K562 (cell line): ENCODE measurements at regions not wholly inside any gene's neighbourhood (a gene's known extent, or its start where the extent isn't known, plus 50 kb on each side); places are given as distances from the start of the nearest gene placed in this dataset.

ENCODE experiments used
- ATAC-seq: fragments of 200-7000 bp; cut with Tn5 transposase; 3 replicates; pipeline ENCODE4 v1.9.1; 2020; ENCODE audit warnings: moderate library complexity
- BruUV-seq: library from RNA; stranded (reverse); fragments of 400-500 nt; replicated peaks from 2 replicates; lab custom pipeline; 2021; lab: Mats Ljungman, UMichigan
- CTCF ChIA-PET: fragments of 300-600 bp; formaldehyde crosslinking; extraction: SDS; loops from one replicate; lab custom pipeline; 2021; ENCODE audit warnings: low intra/inter-chr PET ratio; lab: Yijun Ruan, JAX
- POLR2A ChIA-PET: fragments of 300-600, 350-650 bp; sonication (Branson Sonifier 250); formaldehyde crosslinking; extraction: SDS; loops from one replicate; lab custom pipeline; 2021; ENCODE audit warnings: antibody characterized with exemption, inconsistent platforms; lab: Yijun Ruan, JAX
- DNase-seq, 4 experiments: peaks; one replicate each; pipeline versions ENCODE4 v3.0.0 to v3.0.0-alpha.2; 2011 to 2018; ENCODE audit warnings: low spot score in 3 of 4, mixed read lengths in 3 of 4; ENCODE audit errors: extremely low read depth in 1 of 4
- FAIRE-seq: peaks from 2 replicates; lab custom pipeline; 2011; peaks lifted over from hg19 to GRCh38; lab: Jason Lieb, UNC
- H2AFZ ChIP-seq: 2 replicates; pipeline ENCODE4 v1.6.0; 2011; ENCODE audit warnings: low read depth, low read length, control low read depth, inconsistent platforms
- H3K27ac ChIP-seq: fragments of 200-600 bp; 3 replicates; pipeline ENCODE4 v1.8.0; 2011; ENCODE audit warnings: low read depth, mild to moderate bottlenecking, control low read depth, inconsistent platforms, low read length, moderate library complexity, mixed read lengths; ENCODE audit errors: extremely low read depth
- H3K27me3 ChIP-seq, 2 experiments: fragments of 300-600 bp in 1 of 2; 2 replicates in 1 of 2; 3 replicates in 1 of 2; pipeline versions ENCODE4 v1.6.0 to v1.8.0; 2011; ENCODE audit warnings: inconsistent platforms in 2 of 2, low read length in 2 of 2, mild to moderate bottlenecking in 1 of 2, mixed read lengths in 1 of 2, moderate library complexity in 1 of 2; ENCODE audit not compliant: control insufficient read depth in 2 of 2, insufficient read depth in 2 of 2
- H3K36me3 ChIP-seq: fragments of 300-600 bp; 3 replicates; pipeline ENCODE4 v1.8.0; 2011; ENCODE audit warnings: mild to moderate bottlenecking, low read length, inconsistent platforms; ENCODE audit not compliant: control insufficient read depth, insufficient read depth
- H3K4me1 ChIP-seq, 2 experiments: fragments of 200-600 bp in 1 of 2; replicated peaks in 1 of 2; 2 replicates in 1 of 2; 3 replicates in 1 of 2; pipeline versions ENCODE4 v1.5.1 to v1.8.0; 2011; ENCODE audit warnings: inconsistent platforms in 2 of 2, low read length in 2 of 2, mild to moderate bottlenecking in 1 of 2, mixed read lengths in 1 of 2, moderate library complexity in 1 of 2; ENCODE audit not compliant: control insufficient read depth in 2 of 2, insufficient read depth in 2 of 2
- H3K4me2 ChIP-seq: 2 replicates; pipeline ENCODE4 v1.6.1; 2011; ENCODE audit warnings: low read length, control low read depth, inconsistent platforms, mixed read lengths; ENCODE audit not compliant: insufficient read depth
- H3K4me3 ChIP-seq: fragments of 200-600 bp; sonication (generic), shearing (Covaris generic); 2 replicates; pipeline ENCODE4 v1.5.1; 2016; ENCODE audit warnings: control low read depth, inconsistent platforms
- H3K79me2 ChIP-seq: fragments of 200-600 bp; 3 replicates; pipeline ENCODE4 v1.8.0; 2011; ENCODE audit warnings: low read length, inconsistent platforms; ENCODE audit not compliant: control insufficient read depth, insufficient read depth
- H3K9ac ChIP-seq, 2 experiments: 2 replicates each; pipeline versions ENCODE4 v1.6.0 to v1.6.1; 2011; ENCODE audit warnings: low read depth in 2 of 2, low read length in 2 of 2, control low read depth in 1 of 2, inconsistent platforms in 1 of 2, mild to moderate bottlenecking in 1 of 2, mixed read lengths in 1 of 2; ENCODE audit not compliant: insufficient read depth in 1 of 2
- H3K9me1 ChIP-seq: one replicate; pipeline ENCODE4 v1.6.0; 2011; ENCODE audit warnings: inconsistent platforms, mild to moderate bottlenecking, low read length, moderate library complexity; ENCODE audit not compliant: control insufficient read depth, insufficient read depth
- H3K9me3 ChIP-seq: replicated peaks from 2 replicates; pipeline ENCODE4 v1.5.1; 2011; ENCODE audit warnings: low read depth, low read length, inconsistent platforms; ENCODE audit not compliant: control insufficient read depth, insufficient read depth
- H4K20me1 ChIP-seq: replicated peaks from 2 replicates; pipeline ENCODE4 v1.6.1; 2011; ENCODE audit warnings: low read length, inconsistent platforms, mixed read lengths; ENCODE audit not compliant: control insufficient read depth, insufficient read depth
- CC2D1A ChIP-seq: fragments of 450-650 bp; IDR thresholded peaks from 2 replicates; pipeline ENCODE4 v1.6.1; 2017; ENCODE audit warnings: mild to moderate bottlenecking
- SOX6 ChIP-seq: fragments of 450-650 bp; IDR thresholded peaks from 2 replicates; pipeline ENCODE4 v1.6.1; 2014; ENCODE audit warnings: mild to moderate bottlenecking
- YY1 ChIP-seq, 3 experiments: IDR thresholded peaks; 2 replicates each; pipeline ENCODE4 v1.6.1; 2011; ENCODE audit warnings: low read length in 2 of 3, mild to moderate bottlenecking in 2 of 3, moderate library complexity in 2 of 3, borderline replicate concordance in 1 of 3, control low read depth in 1 of 3, low read depth in 1 of 3; ENCODE audit not compliant: insufficient read depth in 3 of 3, insufficient replicate concordance in 2 of 3, control insufficient read depth in 1 of 3, insufficient read length in 1 of 3; ENCODE audit errors: extremely low read depth in 1 of 3
- WGBS: fragments of 100-300 bp; shearing (Covaris generic); methylation state at CpG from one replicate; pipeline ENCODE4 v1.1.6; 2016; ENCODE audit warnings: low coverage, mixed read lengths; ENCODE audit not compliant: insufficient coverage; ENCODE audit errors: missing lambda C conversion rate; 5-methylcytosine and 5-hydroxymethylcytosine counted together
- in situ Hi-C: fragments of 300-500 bp; cut with MboI; formaldehyde crosslinking; loops from 4 replicates; pipeline ENCODE4 v1.15.0; 2018; ENCODE audit warnings: inconsistent platforms, mixed read lengths
- intact Hi-C: fragments of 100-400 bp; cut with micrococcal nuclease; formaldehyde crosslinking; loops from 2 replicates; pipeline ENCODE4 v1.14.2; 2022
- TF ChIP-seq, protein P1 (sequence below): sonication (generic); formaldehyde crosslinking; IDR thresholded peaks from 2 replicates; pipeline ENCODE4 v1.8.0; 2022; ENCODE audit warnings: mild to moderate bottlenecking, missing genetic modification reagents, borderline replicate concordance
- TF ChIP-seq, protein P2 (sequence below), 2 experiments: fragments of 450-650 bp; IDR thresholded peaks; 2 replicates each; pipeline ENCODE4 v1.6.1; 2016

DNA sequence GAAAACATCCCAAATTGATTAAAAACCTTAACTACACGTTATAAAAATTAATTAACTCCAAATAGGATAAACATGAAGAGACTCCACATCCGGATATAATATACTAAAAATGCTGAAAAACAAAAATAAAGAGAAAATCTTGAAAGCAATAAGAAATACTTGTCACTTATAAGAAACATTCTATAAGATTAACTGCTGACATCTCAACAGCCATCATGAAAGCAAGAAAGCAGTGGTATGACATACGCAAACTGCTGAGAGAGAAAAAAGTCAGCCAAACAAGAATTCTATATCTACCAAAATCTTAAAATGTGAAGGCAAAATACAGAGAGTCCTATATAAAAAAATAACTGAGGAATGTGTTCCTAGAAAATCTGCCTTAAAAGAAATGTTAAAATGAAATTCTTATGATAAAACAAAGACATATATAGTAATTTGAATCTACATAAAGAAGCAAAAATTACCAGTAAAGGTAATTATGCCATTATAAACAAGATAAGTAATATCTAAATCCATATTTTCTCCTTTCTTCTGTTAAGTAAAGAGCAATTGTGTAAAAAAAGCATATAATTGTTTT is 1851.1 kb downstream of the PCDH9 start:
- H3K4me1 ChIP-seq: no peaks in the 10 kb centered on the region
- 5% methylated on average over 3 of the region's 3 CpGs for WGBS
- no peak overlapping the region for H3K27ac ChIP-seq
- no TSS peak for BruUV-seq
- in situ Hi-C loops: no loop called here
- intact Hi-C loops: no loop called here
- ATAC-seq (no peak), FAIRE-seq (no peak), DNase-seq (no peak)
- no peak overlapping the region for H3K4me3 ChIP-seq
- no peak for TF ChIP-seq YY1 (IDR thresholded peaks at IDR 0.05; ENCODE audit: borderline replicate concordance in 1 of 3, control insufficient read depth in 1 of 3, extremely low read depth in 1 of 3, insufficient read depth in 3 of 3, insufficient read length in 1 of 3, insufficient replicate concordance in 2 of 3, low read depth in 1 of 3, low read length in 2 of 3)
- TF ChIP-seq, protein P1, sequence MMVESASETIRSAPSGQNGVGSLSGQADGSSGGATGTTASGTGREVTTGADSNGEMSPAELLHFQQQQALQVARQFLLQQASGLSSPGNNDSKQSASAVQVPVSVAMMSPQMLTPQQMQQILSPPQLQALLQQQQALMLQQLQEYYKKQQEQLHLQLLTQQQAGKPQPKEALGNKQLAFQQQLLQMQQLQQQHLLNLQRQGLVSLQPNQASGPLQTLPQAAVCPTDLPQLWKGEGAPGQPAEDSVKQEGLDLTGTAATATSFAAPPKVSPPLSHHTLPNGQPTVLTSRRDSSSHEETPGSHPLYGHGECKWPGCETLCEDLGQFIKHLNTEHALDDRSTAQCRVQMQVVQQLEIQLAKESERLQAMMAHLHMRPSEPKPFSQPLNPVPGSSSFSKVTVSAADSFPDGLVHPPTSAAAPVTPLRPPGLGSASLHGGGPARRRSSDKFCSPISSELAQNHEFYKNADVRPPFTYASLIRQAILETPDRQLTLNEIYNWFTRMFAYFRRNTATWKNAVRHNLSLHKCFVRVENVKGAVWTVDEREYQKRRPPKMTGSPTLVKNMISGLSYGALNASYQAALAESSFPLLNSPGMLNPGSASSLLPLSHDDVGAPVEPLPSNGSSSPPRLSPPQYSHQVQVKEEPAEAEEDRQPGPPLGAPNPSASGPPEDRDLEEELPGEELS (CRISPR knock-in tag): no peak
- no peak for TF ChIP-seq CC2D1A
- TF ChIP-seq, protein P2, sequence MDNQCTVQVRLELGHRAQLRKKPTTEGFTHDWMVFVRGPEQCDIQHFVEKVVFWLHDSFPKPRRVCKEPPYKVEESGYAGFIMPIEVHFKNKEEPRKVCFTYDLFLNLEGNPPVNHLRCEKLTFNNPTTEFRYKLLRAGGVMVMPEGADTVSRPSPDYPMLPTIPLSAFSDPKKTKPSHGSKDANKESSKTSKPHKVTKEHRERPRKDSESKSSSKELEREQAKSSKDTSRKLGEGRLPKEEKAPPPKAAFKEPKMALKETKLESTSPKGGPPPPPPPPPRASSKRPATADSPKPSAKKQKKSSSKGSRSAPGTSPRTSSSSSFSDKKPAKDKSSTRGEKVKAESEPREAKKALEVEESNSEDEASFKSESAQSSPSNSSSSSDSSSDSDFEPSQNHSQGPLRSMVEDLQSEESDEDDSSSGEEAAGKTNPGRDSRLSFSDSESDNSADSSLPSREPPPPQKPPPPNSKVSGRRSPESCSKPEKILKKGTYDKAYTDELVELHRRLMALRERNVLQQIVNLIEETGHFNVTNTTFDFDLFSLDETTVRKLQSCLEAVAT (IDR thresholded peaks at IDR 0.05): no peak
- TF ChIP-seq SOX6: no peak
- no peak overlapping the region for H3K4me2 ChIP-seq
- no peak overlapping the region for H3K9ac ChIP-seq
- ChIA-PET POLR2A (no interaction called here), CTCF (no interaction called here)
- no peak overlapping the region for H2AFZ ChIP-seq
- H3K9me1 ChIP-seq: no peaks in the 10 kb centered on the region
- H3K9me3 ChIP-seq: no peaks in the 10 kb centered on the region
- no peaks in the 10 kb centered on the region for H3K27me3 ChIP-seq
- H4K20me1 ChIP-seq: no peaks in the 10 kb centered on the region
- no peaks in the 10 kb centered on the region for H3K79me2 ChIP-seq
- H3K36me3 ChIP-seq: no peaks in the 10 kb centered on the region
